Heart left ventricle (tissue), 13 donors: ENCODE measurements at regions not wholly inside any gene's neighbourhood (a gene's known extent, or its start where the extent isn't known, plus 50 kb on each side); places are given as distances from the start of the nearest gene placed in this dataset.

Experiments used
- CTCF ChIP-seq, 12 donors: fragments of 200-600 bp; sonication (generic) in 4 of 12; IDR thresholded peaks; one replicate each; pipeline versions ENCODE4 v1.5.0 to v1.8.0; 2018 to 2022; ENCODE audit warnings: antibody characterized with exemption in 12 of 12, mild to moderate bottlenecking in 5 of 12
- POLR2A ChIP-seq, 2 donors: fragments of 450-650 bp; IDR thresholded peaks; one replicate each; pipeline ENCODE4 v1.6.1; 2017; ENCODE audit warnings: antibody characterized with exemption in 2 of 2, mild to moderate bottlenecking in 2 of 2, moderate library complexity in 2 of 2
- donor health status: ischemic (EF 13 %, LVEDD 7.1; RV severe dilation, severe dysfunction).
- donor health status: DM: no; HTN: yes; CAD: no.
- donor health status: DM: no; HTN: no; CAD: no.
- donor health status: ischemic (EF 25% LVEDD 6.9; RV normal size, moderate dysfunction).
- donor health status: ischemic (EF 25% LVEDD 5.7; RV mildly dilated, moderate dysfunction).
- donor health status: ischemic (EF 35%, LVEDD 5.7; RV mildly dilated, moderate dysfunction).
- donor health status: nonischemic (EF 11% LVEDD 7.7; RV severe dilation, severe dysfunction).
- donor health status: DM: yes; HTN: yes; CAD: no.
- donor health status: PGD.
- donor health status: ischemic (EF 29% LVEDD 5.4; RV normal size, mild dysfunction).
- donor health status: nonischemic (EF 23%, LVEDD 6.1; RV moderate dilation, normal function).

GRCh38 chr6:19337101-19337500 lies 500.1 kb upstream of the ID4 start:
- TF ChIP-seq CTCF (IDR thresholded peaks at IDR 0.05) (no peak), POLR2A (IDR thresholded peaks at IDR 0.05) (no peak)
